ENCODE measurements at regions not wholly inside any gene's neighbourhood (a gene's known extent, or its start where the extent isn't known, plus 50 kb on each side); places are given as distances from the start of the nearest gene placed in this dataset.
"Not testable (repeated sequence)": the region's sequence is repeated elsewhere in the genome, so short reads cannot be mapped to it uniquely, and the experiment has no call there.

- DNase-seq = no peak
Observed at GRCh38 chr6:134665029-134665723, 284.7 kb downstream of the ALDH8A1 start.

DNA sequence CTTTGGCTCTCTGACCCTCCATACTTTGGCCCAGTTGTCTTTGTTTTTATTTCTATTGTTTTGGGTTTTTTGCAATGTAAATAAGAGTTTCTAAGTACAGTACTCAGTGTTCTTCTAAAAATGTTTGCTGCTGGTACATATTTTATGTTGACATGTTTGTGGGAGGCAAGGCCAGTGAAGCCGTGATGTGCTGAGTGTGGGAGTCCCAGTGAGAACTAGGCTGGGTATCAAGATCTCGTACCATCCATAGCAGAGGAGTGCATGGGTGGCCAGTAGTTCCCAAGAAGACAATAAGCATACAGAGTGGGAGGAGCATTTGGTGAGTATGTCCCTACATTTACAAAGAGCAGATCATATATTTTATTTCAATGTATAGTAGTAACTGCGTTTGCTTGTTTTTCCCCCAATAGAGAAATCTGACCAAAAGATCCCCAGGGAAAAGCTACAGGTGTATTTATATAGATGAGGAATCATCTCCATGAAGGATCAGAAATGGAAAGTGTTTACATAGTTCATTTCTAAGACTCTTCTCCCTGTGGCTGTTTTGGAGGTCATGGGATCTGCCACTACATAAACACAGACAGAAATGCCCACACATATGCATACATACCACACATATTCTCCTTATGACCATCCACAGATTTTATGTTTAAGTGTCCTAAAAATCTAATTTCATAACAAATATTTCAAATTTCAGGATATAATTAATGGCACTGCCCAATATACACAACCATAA, 285.9 kb downstream of the ALDH8A1 start:
- no peak for DNase-seq

GRCh38 chr6:134663356-134663755, 286.5 kb downstream of the ALDH8A1 start:
- no peak for DNase-seq

DNA sequence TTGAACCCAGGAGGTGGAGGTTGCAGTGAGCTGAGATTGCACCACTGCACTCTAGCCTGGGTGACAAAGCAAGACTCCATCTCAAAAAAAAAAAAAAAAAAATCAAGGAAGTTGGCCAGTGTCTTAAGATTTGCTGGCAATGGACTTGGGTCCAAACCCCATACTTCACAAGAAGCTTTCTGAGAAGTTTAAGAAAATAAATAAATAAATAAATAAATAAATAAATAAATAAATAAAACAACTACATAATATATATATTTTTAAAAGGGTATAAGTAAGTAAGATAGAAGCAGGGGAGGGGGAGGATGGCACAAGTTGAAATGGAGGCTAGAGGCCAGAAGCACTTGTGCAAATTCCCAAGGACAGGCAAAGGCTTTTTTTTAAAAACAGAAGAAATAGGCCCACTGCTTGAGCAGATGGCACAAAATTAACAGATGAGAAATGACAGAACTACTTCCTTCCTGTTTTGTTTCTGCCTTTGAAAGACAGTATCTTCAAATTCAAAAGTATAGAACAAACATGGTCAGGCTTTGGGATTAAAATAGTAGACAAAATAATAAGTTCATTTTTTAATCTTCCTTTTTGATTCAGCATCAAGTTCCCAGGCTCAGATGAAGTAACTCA, 287.7 kb downstream of the ALDH8A1 start:
- DNase-seq = no peak

GRCh38 chr6:134659885-134660284, 290.0 kb downstream of the ALDH8A1 start:
- DNase-seq = not testable (repeated sequence)

- no peak for DNase-seq
Observed at GRCh38 chr6:134658596-134658995, 291.3 kb downstream of the ALDH8A1 start.

DNA sequence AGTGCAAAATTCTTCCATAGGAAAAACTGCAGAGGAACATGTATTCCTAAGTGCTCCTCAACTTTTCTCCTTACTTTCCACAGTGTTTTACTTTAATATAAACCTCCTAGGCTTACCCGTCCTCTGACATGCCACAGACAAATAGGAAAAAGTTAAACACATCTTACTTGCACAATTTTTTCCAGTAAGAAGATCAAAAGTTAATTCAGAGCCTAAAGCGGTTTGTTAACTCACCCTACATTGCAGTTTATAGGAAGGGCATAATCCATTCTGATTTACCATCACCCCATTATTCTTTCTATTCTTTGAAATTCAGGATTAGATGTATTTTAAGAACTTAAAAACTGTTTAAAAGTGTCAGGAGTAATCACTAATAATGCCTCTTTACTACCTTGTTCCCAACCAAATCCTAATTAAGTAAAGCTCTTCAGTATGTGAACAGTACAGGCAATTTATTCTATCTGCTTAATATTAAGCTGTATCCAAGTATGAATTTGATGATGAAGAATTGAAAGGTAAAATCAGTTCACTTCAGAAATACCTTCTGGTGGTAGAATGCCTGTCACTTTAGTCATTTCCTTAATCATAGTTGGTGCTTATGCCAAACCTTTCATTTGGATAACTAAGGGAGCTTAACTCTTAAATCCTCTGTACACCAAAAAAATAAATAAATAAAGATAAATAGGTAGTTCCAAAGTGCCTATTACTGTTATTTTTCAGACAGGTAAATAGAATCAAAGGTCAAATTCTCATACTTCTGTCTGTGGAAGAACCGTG, 292.0 kb downstream of the ALDH8A1 start:
- no peak for DNase-seq

GRCh38 chr6:134657343-134657742, 292.6 kb downstream of the ALDH8A1 start:
- no peak for DNase-seq

- no peak for DNase-seq
Observed at GRCh38 chr6:134654751-134655150, 295.1 kb downstream of the ALDH8A1 start.

- no peak for DNase-seq
Observed at GRCh38 chr6:134651519-134651918, 298.4 kb downstream of the ALDH8A1 start.

DNA sequence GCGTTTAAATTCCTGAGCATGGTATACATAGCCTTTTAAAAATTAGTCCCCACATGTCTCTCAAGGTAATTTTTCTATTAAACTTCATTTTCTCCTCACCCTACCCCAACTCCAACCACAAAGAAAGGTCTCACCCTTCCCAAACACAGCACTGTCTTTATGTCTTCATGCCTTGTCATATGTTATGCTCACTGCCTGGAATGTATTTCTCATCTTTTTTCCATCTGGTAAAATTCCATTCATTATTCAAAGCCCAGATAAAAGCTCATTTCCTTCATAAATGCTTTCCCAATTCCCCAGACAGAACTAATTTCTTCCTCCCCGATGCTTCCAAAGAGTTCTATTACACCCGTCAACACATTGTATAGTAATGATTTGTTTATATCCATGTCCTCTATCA, 302.0 kb downstream of the ALDH8A1 start:
- no peak for DNase-seq

DNA sequence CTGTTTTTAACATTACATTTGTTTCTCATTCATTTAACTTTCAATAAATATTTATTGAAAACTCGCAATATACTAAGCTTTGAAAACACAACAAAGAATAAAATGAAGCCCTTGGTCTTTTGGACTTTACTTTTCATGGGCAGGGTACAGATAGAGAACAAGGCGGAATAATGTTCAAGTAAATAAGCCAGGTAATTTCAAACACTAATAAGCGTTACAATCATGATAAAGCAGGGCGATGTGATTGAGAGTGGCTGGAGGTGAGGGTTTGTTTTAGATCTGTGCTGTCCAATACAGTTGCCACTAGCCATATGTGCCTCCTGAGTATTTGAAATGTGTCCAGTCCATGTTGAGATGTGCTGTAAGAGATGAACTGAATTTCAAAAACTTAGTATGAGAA, 307.1 kb downstream of the ALDH8A1 start:
- DNase-seq = no peak

DNA sequence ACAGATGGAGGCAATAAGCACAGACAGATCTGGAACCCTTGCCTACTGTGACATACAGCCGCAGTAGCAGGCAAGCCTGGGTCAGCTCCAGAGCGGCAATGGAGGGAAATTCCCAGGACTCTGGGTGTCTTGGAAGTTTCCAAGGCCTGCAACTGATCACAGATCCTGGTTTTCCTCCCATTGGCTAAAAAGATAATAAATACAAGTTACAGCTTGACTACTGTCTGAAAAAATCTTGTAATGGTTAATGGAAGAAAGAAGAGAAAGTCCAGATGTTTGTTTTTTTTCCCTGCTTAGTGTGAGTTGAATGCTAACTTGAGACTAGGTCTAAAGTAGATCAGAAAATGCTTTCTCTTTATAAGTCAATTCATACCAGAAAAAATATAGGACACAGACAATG, 307.6 kb downstream of the ALDH8A1 start:
- DNase-seq = no peak

GRCh38 chr6:134640975-134641429, 308.9 kb downstream of the ALDH8A1 start:
- peak; percentile 33 for DNase-seq

- DNase-seq = no peak
Observed at GRCh38 chr6:134640229-134640628, 309.7 kb downstream of the ALDH8A1 start.

DNA sequence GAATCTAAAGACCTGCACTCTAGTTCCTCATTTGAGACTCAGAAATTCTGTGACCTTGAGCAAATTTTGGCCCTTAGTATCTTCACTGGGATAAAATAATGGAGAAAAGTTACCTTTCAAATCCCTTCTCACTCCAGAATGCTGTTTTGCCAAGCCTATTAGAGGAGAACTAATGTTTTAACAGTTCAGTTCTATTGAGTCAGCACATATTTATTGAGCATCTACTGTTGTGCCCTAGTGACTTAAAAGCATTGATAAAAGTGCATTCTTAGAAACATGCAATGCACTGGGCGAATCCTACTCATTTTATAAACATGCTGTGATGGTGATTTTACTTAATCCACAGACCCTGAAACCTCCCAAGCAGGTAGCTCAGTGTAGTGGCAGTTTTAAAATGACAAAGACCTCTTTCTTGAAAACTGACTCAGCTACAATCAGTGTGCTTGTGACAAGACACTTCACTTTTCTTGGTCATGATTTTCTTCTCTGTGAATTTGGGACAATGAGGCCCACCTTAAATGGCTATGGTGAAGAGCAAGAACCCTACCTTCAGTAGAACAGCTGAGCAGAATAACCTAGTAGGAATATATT, 312.0 kb downstream of the ALDH8A1 start:
- no peak for DNase-seq

GRCh38 chr6:134637282-134637681, 312.6 kb downstream of the ALDH8A1 start:
- no peak for DNase-seq

DNA sequence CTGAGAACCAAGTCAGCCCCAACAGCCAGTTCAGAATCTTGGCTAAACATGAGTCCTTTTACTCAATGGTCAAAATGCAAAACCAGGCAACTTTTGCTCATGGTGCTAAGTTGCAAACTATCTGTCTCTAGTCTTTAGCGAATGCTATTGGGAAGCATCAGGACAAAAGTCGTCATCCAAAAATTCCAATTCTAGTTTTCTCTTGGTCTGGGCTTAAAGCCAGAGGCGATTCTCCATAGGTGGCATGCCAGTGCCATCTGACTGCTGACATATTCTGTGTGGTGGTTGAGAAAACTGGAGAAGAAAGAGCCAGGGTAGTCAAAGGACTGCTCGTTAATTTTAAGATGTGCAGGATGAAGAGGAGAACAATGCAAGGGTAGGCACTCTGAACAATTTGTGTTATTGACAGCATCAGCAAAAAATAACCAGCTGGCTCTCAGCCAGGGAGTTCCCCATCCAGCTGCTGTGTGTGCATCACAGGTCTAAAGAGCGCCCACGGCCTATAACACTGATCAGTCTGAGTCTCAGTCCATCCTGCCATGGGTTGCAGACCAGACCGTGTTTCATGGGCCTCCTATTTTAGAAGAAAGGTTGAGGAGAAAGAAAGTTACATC, 313.6 kb downstream of the ALDH8A1 start:
- no peak for DNase-seq

DNA sequence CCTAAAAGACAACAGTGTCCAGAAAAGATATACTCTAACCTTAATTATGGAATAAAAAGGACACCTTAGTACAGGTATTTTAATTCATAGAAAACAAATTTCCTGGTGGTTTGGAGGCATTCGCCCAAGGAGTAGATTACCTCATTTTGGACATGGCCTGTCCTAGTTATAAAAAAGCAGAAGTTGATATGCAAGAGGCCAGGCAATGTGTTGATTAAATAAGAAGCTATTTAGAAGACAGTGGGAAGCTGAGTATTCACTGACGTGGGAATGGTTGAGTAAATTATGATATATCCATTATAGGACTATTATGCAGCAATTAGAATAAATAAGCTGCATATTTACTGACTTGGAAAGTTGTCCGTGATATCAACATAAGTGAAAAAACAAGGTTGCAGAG, 314.9 kb downstream of the ALDH8A1 start:
- DNase-seq = no peak

DNA sequence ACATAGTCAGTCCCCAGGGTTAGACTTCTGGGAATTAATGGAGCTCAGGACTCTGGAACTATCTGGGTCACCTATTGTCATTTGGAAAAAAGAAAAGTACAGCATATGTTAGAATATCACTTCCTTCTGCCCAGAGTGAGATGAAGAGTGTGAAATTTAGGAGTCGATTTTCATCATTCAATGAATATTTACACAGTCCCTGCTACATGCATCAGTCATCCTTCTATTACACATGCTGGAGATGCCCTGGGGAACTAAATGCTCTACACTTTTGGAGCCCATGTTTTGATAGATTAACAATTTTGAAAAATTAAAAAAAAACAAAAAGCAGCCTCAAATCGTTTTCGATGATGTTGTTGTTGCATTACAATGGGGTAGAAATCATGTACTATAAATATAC, 315.4 kb downstream of the ALDH8A1 start:
- DNase-seq = no peak

GRCh38 chr6:134632982-134633940, 315.3 kb upstream of the SGK1 start:
- DNase-seq = not testable (repeated sequence)
